HepG2 (cell line): ENCODE measurements at regions not wholly inside any gene's neighbourhood (a gene's known extent, or its start where the extent isn't known, plus 50 kb on each side); places are given as distances from the start of the nearest gene placed in this dataset.

Experiments used
- RNF2 ChIP-seq: fragments of 450-650 bp; conservative IDR thresholded peaks from 2 replicates; pipeline ENCODE4 v1.6.1; 2016; ENCODE audit warnings: low read depth
- TRIM24 ChIP-seq: sonication (generic); formaldehyde crosslinking; IDR thresholded peaks from 2 replicates; pipeline ENCODE4 v1.8.0; 2022; ENCODE audit warnings: mild to moderate bottlenecking, missing genetic modification reagents
- ZFP62 ChIP-seq: sonication (generic); formaldehyde crosslinking; IDR thresholded peaks from 2 replicates; pipeline ENCODE4 v1.4.0; 2020; ENCODE audit warnings: missing genetic modification reagents
- ZFX ChIP-seq: sonication (generic); formaldehyde crosslinking; IDR thresholded peaks from 2 replicates; pipeline ENCODE4 v1.4.0; 2020; ENCODE audit warnings: mild to moderate bottlenecking, low read depth, missing genetic modification reagents, moderate library complexity
- ZNF549 ChIP-seq: sonication (generic); formaldehyde crosslinking; IDR thresholded peaks from 2 replicates; pipeline ENCODE4 v1.5.0; 2020; ENCODE audit warnings: missing genetic modification reagents
- ZNF761 ChIP-seq: sonication (generic); formaldehyde crosslinking; conservative IDR thresholded peaks from 2 replicates; pipeline ENCODE4 v1.4.0; 2020; ENCODE audit warnings: mild to moderate bottlenecking, missing genetic modification reagents
- TF ChIP-seq, protein P1 (sequence below): sonication (generic); formaldehyde crosslinking; IDR thresholded peaks from 2 replicates; pipeline ENCODE4 v1.4.0; 2020; ENCODE audit warnings: missing genetic modification reagents, borderline replicate concordance
- TF ChIP-seq, protein P2 (sequence below): IDR thresholded peaks from 2 replicates; pipeline ENCODE4 v1.6.1; 2016; ENCODE audit warnings: missing genetic modification reagents, missing compliant biosample characterization
- TF ChIP-seq, protein P3 (sequence below): sonication (generic); formaldehyde crosslinking; IDR thresholded peaks from 2 replicates; pipeline ENCODE4 v1.5.1; 2020; ENCODE audit warnings: missing genetic modification reagents, mild to moderate bottlenecking, borderline replicate concordance
- TF ChIP-seq, protein P4 (sequence below): sonication (generic); formaldehyde crosslinking; IDR thresholded peaks from 2 replicates; pipeline ENCODE4 v1.8.0; 2022; ENCODE audit warnings: missing genetic modification reagents, mild to moderate bottlenecking, borderline replicate concordance
- TF ChIP-seq, protein P5 (sequence below): sonication (generic); formaldehyde crosslinking; IDR thresholded peaks from 2 replicates; pipeline ENCODE4 v1.4.0; 2020; ENCODE audit warnings: missing genetic modification reagents

DNA sequence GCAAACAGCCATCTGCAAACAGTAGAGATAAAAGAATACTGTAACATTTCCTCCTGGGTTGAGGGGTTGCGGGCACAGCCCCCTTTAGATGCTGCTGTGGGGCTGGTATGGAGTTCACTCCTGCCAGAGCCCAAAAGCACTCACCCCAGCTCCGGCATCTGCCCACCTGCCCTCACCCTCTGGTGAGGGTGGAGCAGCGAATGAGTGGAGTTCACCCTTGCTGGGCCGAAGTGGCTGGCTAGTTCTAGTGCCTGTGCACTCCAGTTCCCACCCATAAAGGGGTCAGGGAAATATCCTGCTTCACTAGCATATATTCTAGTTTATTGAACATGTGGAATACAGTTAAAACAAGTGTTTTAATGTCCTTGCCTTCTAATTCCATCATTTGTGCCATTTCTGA lies 209.7 kb upstream of the SGO1 start (continued):
- TF ChIP-seq ZFP62: no peak
- TF ChIP-seq, protein P1, sequence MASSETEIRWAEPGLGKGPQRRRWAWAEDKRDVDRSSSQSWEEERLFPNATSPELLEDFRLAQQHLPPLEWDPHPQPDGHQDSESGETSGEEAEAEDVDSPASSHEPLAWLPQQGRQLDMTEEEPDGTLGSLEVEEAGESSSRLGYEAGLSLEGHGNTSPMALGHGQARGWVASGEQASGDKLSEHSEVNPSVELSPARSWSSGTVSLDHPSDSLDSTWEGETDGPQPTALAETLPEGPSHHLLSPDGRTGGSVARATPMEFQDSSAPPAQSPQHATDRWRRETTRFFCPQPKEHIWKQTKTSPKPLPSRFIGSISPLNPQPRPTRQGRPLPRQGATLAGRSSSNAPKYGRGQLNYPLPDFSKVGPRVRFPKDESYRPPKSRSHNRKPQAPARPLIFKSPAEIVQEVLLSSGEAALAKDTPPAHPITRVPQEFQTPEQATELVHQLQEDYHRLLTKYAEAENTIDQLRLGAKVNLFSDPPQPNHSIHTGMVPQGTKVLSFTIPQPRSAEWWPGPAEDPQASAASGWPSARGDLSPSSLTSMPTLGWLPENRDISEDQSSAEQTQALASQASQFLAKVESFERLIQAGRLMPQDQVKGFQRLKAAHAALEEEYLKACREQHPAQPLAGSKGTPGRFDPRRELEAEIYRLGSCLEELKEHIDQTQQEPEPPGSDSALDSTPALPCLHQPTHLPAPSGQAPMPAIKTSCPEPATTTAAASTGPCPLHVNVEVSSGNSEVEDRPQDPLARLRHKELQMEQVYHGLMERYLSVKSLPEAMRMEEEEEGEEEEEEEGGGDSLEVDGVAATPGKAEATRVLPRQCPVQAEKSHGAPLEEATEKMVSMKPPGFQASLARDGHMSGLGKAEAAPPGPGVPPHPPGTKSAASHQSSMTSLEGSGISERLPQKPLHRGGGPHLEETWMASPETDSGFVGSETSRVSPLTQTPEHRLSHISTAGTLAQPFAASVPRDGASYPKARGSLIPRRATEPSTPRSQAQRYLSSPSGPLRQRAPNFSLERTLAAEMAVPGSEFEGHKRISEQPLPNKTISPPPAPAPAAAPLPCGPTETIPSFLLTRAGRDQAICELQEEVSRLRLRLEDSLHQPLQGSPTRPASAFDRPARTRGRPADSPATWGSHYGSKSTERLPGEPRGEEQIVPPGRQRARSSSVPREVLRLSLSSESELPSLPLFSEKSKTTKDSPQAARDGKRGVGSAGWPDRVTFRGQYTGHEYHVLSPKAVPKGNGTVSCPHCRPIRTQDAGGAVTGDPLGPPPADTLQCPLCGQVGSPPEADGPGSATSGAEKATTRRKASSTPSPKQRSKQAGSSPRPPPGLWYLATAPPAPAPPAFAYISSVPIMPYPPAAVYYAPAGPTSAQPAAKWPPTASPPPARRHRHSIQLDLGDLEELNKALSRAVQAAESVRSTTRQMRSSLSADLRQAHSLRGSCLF (CRISPR knock-in tag): no peak
- no peak for TF ChIP-seq TRIM24 (CRISPR knock-in tag)
- TF ChIP-seq, protein P2, sequence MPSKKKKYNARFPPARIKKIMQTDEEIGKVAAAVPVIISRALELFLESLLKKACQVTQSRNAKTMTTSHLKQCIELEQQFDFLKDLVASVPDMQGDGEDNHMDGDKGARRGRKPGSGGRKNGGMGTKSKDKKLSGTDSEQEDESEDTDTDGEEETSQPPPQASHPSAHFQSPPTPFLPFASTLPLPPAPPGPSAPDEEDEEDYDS (CRISPR knock-in tag): no peak
- TF ChIP-seq, protein P3, sequence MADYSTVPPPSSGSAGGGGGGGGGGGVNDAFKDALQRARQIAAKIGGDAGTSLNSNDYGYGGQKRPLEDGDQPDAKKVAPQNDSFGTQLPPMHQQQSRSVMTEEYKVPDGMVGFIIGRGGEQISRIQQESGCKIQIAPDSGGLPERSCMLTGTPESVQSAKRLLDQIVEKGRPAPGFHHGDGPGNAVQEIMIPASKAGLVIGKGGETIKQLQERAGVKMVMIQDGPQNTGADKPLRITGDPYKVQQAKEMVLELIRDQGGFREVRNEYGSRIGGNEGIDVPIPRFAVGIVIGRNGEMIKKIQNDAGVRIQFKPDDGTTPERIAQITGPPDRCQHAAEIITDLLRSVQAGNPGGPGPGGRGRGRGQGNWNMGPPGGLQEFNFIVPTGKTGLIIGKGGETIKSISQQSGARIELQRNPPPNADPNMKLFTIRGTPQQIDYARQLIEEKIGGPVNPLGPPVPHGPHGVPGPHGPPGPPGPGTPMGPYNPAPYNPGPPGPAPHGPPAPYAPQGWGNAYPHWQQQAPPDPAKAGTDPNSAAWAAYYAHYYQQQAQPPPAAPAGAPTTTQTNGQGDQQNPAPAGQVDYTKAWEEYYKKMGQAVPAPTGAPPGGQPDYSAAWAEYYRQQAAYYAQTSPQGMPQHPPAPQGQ (CRISPR knock-in tag): no peak
- TF ChIP-seq, protein P4, sequence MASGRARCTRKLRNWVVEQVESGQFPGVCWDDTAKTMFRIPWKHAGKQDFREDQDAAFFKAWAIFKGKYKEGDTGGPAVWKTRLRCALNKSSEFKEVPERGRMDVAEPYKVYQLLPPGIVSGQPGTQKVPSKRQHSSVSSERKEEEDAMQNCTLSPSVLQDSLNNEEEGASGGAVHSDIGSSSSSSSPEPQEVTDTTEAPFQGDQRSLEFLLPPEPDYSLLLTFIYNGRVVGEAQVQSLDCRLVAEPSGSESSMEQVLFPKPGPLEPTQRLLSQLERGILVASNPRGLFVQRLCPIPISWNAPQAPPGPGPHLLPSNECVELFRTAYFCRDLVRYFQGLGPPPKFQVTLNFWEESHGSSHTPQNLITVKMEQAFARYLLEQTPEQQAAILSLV (CRISPR knock-in tag): no peak
- TF ChIP-seq ZFX (CRISPR knock-in tag): no peak
- TF ChIP-seq RNF2: no peak
- TF ChIP-seq ZNF549 (CRISPR knock-in tag): no peak
- TF ChIP-seq ZNF761 (CRISPR knock-in tag): no peak
- TF ChIP-seq, protein P5, sequence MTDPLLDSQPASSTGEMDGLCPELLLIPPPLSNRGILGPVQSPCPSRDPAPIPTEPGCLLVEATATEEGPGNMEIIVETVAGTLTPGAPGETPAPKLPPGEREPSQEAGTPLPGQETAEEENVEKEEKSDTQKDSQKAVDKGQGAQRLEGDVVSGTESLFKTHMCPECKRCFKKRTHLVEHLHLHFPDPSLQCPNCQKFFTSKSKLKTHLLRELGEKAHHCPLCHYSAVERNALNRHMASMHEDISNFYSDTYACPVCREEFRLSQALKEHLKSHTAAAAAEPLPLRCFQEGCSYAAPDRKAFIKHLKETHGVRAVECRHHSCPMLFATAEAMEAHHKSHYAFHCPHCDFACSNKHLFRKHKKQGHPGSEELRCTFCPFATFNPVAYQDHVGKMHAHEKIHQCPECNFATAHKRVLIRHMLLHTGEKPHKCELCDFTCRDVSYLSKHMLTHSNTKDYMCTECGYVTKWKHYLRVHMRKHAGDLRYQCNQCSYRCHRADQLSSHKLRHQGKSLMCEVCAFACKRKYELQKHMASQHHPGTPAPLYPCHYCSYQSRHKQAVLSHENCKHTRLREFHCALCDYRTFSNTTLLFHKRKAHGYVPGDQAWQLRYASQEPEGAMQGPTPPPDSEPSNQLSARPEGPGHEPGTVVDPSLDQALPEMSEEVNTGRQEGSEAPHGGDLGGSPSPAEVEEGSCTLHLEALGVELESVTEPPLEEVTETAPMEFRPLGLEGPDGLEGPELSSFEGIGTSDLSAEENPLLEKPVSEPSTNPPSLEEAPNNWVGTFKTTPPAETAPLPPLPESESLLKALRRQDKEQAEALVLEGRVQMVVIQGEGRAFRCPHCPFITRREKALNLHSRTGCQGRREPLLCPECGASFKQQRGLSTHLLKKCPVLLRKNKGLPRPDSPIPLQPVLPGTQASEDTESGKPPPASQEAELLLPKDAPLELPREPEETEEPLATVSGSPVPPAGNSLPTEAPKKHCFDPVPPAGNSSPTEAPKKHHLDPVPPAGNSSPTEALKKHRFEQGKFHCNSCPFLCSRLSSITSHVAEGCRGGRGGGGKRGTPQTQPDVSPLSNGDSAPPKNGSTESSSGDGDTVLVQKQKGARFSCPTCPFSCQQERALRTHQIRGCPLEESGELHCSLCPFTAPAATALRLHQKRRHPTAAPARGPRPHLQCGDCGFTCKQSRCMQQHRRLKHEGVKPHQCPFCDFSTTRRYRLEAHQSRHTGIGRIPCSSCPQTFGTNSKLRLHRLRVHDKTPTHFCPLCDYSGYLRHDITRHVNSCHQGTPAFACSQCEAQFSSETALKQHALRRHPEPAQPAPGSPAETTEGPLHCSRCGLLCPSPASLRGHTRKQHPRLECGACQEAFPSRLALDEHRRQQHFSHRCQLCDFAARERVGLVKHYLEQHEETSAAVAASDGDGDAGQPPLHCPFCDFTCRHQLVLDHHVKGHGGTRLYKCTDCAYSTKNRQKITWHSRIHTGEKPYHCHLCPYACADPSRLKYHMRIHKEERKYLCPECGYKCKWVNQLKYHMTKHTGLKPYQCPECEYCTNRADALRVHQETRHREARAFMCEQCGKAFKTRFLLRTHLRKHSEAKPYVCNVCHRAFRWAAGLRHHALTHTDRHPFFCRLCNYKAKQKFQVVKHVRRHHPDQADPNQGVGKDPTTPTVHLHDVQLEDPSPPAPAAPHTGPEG (CRISPR knock-in tag): no peak
